HFF-Myc (cell line): ENCODE measurements at regions not wholly inside any gene's neighbourhood (a gene's known extent, or its start where the extent isn't known, plus 50 kb on each side); places are given as distances from the start of the nearest gene placed in this dataset.

Experiments
- DNase-seq: peaks from one replicate; pipeline ENCODE4 v3.0.0-alpha.2; 2011; ENCODE audit warnings: low read depth; ENCODE audit errors: extremely low read depth
- H3K4me3 ChIP-seq: replicated peaks from 2 replicates; pipeline ENCODE4 v1.5.1; 2011; ENCODE audit warnings: low read depth, mild to moderate bottlenecking, control low read depth, low read length
- CTCF ChIP-seq: IDR thresholded peaks from 2 replicates; pipeline ENCODE4 v1.5.1; 2012; ENCODE audit warnings: mild to moderate bottlenecking, low read depth, low read length, control low read depth; ENCODE audit errors: missing control alignments

GRCh38 chr6:139825935-139826374, 451.5 kb upstream of the CITED2 start:
- H3K4me3 ChIP-seq = no peak overlapping the region
- TF ChIP-seq CTCF = no peak
- DNase-seq = no peak

- no peak for TF ChIP-seq CTCF
Observed at GRCh38 chr6:139824864-139825263, 450.4 kb upstream of the CITED2 start.

GRCh38 chr6:139823808-139824126, 449.3 kb upstream of the CITED2 start:
- H3K4me3 ChIP-seq = no peak overlapping the region
- TF ChIP-seq CTCF = no peak
- DNase-seq = no peak

More at GRCh38 chr6:139824864-139825263, 450.4 kb upstream of the CITED2 start:
- H3K4me3 ChIP-seq = no peak overlapping the region
- DNase-seq = no peak

- TF ChIP-seq CTCF = no peak
- DNase-seq = no peak
- no peak overlapping the region for H3K4me3 ChIP-seq
Observed at GRCh38 chr6:139823099-139823807, 448.8 kb upstream of the CITED2 start.

GRCh38 chr6:139821676-139822223, 447.3 kb upstream of the CITED2 start:
- TF ChIP-seq CTCF = no peak
- DNase-seq = no peak
- H3K4me3 ChIP-seq = no peak overlapping the region

GRCh38 chr6:139820210-139820609, 445.8 kb upstream of the CITED2 start:
- TF ChIP-seq CTCF = no peak
- H3K4me3 ChIP-seq = no peak overlapping the region
- DNase-seq = peak; percentile 42
